HG03196 (cell line): ENCODE measurements at regions not wholly inside any gene's neighbourhood (a gene's known extent, or its start where the extent isn't known, plus 50 kb on each side); places are given as distances from the start of the nearest gene placed in this dataset.

Source experiments
- ATAC-seq: cut with Tn5 transposase; IDR thresholded peaks from one replicate; pipeline ENCODE4 v1.9.1; 2021; ENCODE audit not compliant: unreplicated experiment

GRCh38 chr10:120982507-120982906 lies 131.3 kb downstream of the WDR11 start:
- ATAC-seq: no peak

GRCh38 chr10:120983721-120984120 lies 132.6 kb downstream of the WDR11 start:
- ATAC-seq: no peak

DNA sequence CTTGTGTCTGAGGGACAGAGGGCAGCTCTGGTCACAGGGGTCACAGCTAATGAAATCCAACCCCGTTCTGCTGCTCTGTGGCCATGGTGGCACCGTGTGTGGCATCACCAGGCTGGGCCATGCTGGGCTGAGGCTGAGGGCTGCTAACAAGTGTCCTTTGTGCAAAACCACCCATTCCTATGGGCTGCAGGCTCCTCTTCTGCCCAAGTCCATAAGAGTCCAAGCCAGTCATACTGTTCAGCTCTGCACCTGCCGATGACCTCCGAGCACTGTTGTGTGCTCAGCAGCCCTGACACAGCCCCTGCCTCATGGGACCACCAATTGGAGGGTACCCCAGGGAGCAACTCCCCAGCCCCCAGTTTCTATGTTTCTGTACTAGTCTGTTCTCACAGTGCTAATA lies 133.1 kb downstream of the WDR11 start:
- ATAC-seq: no peak

- ATAC-seq: no peak
These were observed 136.2 kb downstream of the WDR11 start for GRCh38 chr10:120987359-120987758.

- no peak for ATAC-seq
These were observed 137.6 kb downstream of the WDR11 start for GRCh38 chr10:120988751-120989150.

DNA sequence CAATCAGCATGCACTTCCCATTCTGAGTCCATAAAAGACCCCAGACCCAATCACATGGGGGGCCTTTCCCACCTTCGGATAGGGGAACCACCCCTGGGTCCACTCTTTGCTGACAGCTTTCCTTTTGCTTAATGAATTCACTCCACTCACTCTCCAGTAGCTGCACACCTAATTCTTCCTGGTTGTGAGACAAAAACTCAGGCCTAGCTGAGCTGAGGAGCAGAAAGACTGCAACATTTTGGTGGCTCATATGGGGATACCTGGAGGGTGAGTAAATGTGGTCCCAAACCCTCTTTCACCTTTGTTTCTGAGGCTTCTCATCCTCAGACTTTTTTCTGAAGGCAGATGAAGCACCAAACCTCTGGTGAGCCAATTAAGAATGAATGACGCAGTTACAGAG lies 138.1 kb downstream of the WDR11 start:
- ATAC-seq: no peak

- no peak for ATAC-seq
These were observed 138.9 kb downstream of the WDR11 start for GRCh38 chr10:120989996-120990598.

- ATAC-seq: no peak
These were observed 139.7 kb downstream of the WDR11 start for GRCh38 chr10:120990831-120991230.

DNA sequence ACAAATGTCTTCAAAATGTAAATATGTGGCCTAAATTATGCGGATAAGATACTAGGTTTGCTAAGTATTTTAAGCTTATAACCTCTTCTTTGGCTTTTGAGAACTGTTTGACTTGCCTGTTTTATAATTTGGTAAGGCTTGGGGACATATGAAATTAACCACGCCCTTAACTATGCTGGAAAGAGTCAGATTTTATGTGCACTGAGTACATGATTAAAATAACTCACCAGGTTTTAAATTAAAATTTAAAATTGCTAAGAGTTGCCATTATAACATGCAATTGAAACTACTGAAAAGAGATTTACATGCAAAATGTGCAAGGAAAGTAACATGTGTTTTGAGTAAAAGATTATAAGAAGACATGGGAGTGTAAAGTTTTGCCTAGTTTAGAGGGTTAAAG lies 141.9 kb downstream of the WDR11 start:
- ATAC-seq: no peak

- ATAC-seq: no peak
These were observed 144.6 kb downstream of the WDR11 start for GRCh38 chr10:120995768-120996167.

- no peak for ATAC-seq
These were observed 145.4 kb downstream of the WDR11 start for GRCh38 chr10:120996456-120997034.

DNA sequence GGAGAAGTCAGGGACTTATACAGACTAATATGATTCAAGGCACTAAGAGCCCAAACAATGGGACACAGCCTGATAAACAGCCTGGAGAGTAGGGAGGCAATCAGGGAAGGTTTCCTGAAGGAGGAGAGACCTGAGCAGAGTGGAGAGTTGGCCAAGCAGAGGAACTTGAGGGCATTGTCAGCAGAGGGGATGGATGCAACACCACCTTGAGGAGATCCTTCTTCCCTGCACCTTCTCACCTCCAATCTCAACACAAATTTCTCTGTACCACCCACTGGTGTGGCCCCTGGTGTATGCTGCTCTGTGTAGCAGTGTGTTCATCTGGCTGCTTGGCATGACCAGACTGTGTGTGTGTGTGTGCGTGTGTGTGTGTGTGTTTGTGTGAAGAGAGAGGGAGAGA lies 146.2 kb downstream of the WDR11 start:
- ATAC-seq: no peak

GRCh38 chr10:120997756-120998155 lies 146.6 kb downstream of the WDR11 start:
- ATAC-seq: no peak

GRCh38 chr10:120998251-120998650 lies 147.1 kb downstream of the WDR11 start:
- ATAC-seq: no peak

- ATAC-seq: no peak
These were observed 147.7 kb downstream of the WDR11 start for GRCh38 chr10:120998782-120999285.

DNA sequence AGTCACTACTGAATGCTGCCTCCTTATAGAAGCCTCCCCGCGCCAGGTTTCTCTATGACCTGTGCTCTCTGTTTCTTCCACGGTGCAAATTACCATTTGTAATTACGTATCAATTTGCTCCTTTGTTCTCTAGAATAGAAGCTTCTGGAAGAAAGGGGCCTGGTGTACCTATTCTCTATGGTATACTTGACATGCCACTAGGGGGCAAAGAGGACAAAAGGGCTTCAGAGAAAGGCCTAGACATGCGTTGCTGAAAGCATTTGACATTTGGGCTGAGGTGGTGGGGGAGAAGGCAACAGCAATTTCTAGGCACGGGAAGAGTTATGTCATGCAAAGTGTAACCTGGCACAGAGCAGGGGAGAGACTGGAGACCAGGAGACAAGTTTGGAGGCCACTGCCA lies 148.7 kb downstream of the WDR11 start:
- ATAC-seq: no peak

DNA sequence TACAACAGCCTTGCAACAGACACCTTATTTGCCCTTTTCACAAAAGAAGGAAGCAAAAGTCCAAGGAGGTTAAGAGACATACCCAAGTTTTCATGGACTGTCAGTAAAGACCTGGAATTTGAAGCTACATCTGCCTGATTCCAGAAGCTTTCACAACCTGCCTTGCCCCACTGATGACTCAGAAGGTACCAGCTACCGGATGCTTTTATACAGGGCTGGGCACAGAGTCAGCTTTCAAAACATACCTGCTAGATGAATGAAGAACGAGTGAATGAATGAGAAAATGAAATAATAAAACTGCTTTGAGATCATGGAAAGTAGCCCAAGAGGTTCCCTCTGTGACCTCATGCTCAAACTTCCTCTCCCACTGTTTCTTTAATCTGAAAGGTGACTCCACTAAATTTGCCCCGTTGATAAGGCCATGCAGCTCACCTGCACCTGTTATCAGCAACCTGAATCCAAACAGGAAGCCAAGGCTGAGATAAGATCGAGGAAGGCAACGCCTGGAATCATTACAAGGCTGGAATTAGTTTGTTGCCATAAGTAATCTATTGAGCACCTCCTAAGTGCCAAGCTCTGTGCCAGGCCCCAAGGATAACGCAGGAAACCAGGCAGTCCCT lies 151.5 kb downstream of the WDR11 start:
- no peak for ATAC-seq

GRCh38 chr10:121005948-121006587 lies 154.9 kb downstream of the WDR11 start:
- no peak for ATAC-seq

- no peak for ATAC-seq
These were observed 156.1 kb downstream of the WDR11 start for GRCh38 chr10:121007264-121007663.

GRCh38 chr10:121015916-121016315 lies 164.8 kb downstream of the WDR11 start:
- no peak for ATAC-seq

- no peak for ATAC-seq
These were observed 173.9 kb downstream of the WDR11 start for GRCh38 chr10:121024905-121025584.
